GM10248 (cell line): ENCODE measurements at regions not wholly inside any gene's neighbourhood (a gene's known extent, or its start where the extent isn't known, plus 50 kb on each side); places are given as distances from the start of the nearest gene placed in this dataset.
"Not testable (repeated sequence)": the region's sequence is repeated elsewhere in the genome, so short reads cannot be mapped to it uniquely, and the experiment has no call there.

ENCODE experiments used
- CTCF ChIA-PET: fragments of 300-600 bp; sonication (Branson Sonifier 250); formaldehyde crosslinking; extraction: SDS; loops from one replicate; lab custom pipeline; 2021; ENCODE audit warnings: antibody characterized with exemption; lab: Yijun Ruan, JAX
- POLR2A ChIA-PET: fragments of 350-650 bp; sonication (Branson Sonifier 250); formaldehyde crosslinking; extraction: SDS; loops from one replicate; lab custom pipeline; 2020; ENCODE audit warnings: antibody characterized with exemption; lab: Yijun Ruan, JAX
- DNase-seq: peaks from one replicate; pipeline ENCODE4 v3.0.0; 2012; ENCODE audit errors: extremely low spot score
- TF ChIP-seq, protein P1 (sequence below): IDR thresholded peaks from 2 replicates; pipeline ENCODE4 v1.5.1; 2012; ENCODE audit warnings: mild to moderate bottlenecking, low read depth; ENCODE audit errors: extremely low read depth, missing control alignments, control extremely low read depth

- TF ChIP-seq, protein P1, sequence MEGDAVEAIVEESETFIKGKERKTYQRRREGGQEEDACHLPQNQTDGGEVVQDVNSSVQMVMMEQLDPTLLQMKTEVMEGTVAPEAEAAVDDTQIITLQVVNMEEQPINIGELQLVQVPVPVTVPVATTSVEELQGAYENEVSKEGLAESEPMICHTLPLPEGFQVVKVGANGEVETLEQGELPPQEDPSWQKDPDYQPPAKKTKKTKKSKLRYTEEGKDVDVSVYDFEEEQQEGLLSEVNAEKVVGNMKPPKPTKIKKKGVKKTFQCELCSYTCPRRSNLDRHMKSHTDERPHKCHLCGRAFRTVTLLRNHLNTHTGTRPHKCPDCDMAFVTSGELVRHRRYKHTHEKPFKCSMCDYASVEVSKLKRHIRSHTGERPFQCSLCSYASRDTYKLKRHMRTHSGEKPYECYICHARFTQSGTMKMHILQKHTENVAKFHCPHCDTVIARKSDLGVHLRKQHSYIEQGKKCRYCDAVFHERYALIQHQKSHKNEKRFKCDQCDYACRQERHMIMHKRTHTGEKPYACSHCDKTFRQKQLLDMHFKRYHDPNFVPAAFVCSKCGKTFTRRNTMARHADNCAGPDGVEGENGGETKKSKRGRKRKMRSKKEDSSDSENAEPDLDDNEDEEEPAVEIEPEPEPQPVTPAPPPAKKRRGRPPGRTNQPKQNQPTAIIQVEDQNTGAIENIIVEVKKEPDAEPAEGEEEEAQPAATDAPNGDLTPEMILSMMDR: no peak
- CTCF ChIA-PET: interaction anchor here (1.2 kb wide), 1 partner anchor 10 kb away, joined by 3 read pairs; no protein-coding TSS in a partner anchor
- DNase-seq: no peak
- POLR2A ChIA-PET: no interaction called here
Observed at GRCh38 chr6:21335591-21335990, 258.0 kb upstream of the SOX4 start.

- CTCF ChIA-PET: interaction anchor here (1.0 to 1.5 kb wide), 2 partner anchors 30 to 36 kb away, joined by 3 to 4 read pairs; no protein-coding TSS in a partner anchor
- POLR2A ChIA-PET: no interaction called here
- DNase-seq: no peak
- TF ChIP-seq, protein P1: no peak
Observed at GRCh38 chr6:21337263-21337662, 256.3 kb upstream of the SOX4 start.

GRCh38 chr6:21340573-21340972 is 253.0 kb upstream of the SOX4 start:
- ChIA-PET CTCF (no interaction called here), POLR2A (no interaction called here)
- TF ChIP-seq, protein P1: no peak
- no peak for DNase-seq

DNA sequence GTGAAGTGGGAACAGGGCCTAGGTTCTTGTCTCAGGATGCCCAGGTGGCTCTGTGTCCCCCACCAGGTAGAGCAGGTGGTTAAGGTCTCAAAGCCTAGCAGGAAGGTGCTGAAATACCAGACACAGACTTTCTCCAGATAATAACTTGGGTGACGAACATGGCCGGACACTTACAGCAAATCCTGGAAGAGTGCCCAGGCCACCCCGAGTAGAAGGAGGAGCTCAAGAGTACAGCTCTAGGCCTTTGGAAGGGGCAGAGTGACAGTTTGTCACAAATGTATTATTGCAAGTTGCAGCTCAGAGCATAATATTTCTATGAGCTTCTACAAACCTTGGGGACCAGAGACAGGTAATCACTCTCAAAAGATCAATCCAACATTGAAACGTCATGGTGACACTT is 251.6 kb upstream of the SOX4 start:
- DNase-seq: no peak
- CTCF ChIA-PET: no interaction called here
- POLR2A ChIA-PET: no interaction called here
- TF ChIP-seq, protein P1: no peak

DNA sequence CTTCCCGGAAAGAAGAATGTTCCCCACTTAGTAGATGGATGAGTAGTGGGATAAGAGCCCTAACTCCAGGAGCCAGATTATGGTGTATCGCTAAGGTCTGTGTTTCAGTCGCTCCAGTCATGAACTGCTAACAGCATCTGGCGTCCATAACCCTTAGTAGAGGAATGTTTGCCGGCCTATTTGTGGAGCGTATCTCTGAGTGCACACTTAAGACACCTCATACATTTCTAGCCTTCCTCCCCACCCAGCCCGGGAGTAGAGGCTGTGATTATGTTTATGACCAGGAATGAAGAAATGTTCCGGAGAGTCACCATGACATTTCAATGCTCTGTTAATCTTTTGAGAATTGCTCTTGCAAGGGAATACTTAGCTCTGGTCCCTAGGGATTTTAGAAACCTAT is 251.1 kb upstream of the SOX4 start:
- POLR2A ChIA-PET: no interaction called here
- CTCF ChIA-PET: no interaction called here
- no peak for DNase-seq
- TF ChIP-seq, protein P1: no peak

GRCh38 chr6:21345704-21346103 is 247.8 kb upstream of the SOX4 start:
- CTCF ChIA-PET, POLR2A ChIA-PET, DNase-seq: not testable (repeated sequence)

DNA sequence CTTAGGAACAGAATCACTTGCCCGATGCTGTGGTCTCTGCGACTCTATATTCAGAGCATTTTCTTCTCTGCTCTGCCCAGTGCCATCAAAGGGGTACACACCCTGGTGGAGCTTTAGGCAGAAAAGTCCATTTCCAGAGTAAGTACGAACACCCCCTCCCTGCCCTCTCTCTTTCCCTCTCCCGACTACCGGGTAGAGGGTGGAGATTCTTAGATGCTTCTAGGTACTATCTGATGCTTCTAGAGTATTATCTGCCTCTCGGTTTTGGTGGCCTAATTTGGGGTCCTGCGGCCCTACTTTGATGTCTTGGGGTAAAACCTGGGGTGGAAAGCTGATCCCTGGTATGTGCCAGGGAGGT is 245.4 kb upstream of the SOX4 start:
- POLR2A ChIA-PET: no interaction called here
- TF ChIP-seq, protein P1: no peak
- no peak for DNase-seq
- CTCF ChIA-PET: interaction anchor here (0.9 to 1.8 kb wide), 2 partner anchors 13 to 15 kb away, joined by 4 to 6 read pairs; no protein-coding TSS in a partner anchor
